ENCODE measurements at regions not wholly inside any gene's neighbourhood (a gene's known extent, or its start where the extent isn't known, plus 50 kb on each side); places are given as distances from the start of the nearest gene placed in this dataset.

- DNase-seq: no peak
Measured at GRCh38 chr5:174293006-174293405, 247.5 kb downstream of the NSG2 start.

GRCh38 chr5:174293481-174293880 lies 248.0 kb downstream of the NSG2 start:
- DNase-seq: no peak

GRCh38 chr5:174294891-174295620 lies 249.6 kb downstream of the NSG2 start:
- DNase-seq: no peak

- DNase-seq: no peak
Measured at GRCh38 chr5:174295702-174296436, 250.4 kb downstream of the NSG2 start.

- no peak for DNase-seq
Measured at GRCh38 chr5:174300118-174300940, 254.8 kb downstream of the NSG2 start.

- no peak for DNase-seq
Measured at GRCh38 chr5:174300941-174301761, 255.6 kb downstream of the NSG2 start.

GRCh38 chr5:174301848-174302625 lies 256.5 kb downstream of the NSG2 start:
- no peak for DNase-seq

GRCh38 chr5:174303035-174303434 lies 257.5 kb downstream of the NSG2 start:
- no peak for DNase-seq

GRCh38 chr5:174303437-174304045 lies 258.0 kb downstream of the NSG2 start:
- no peak for DNase-seq

- no peak for DNase-seq
Measured at GRCh38 chr5:174305241-174305681, 259.8 kb downstream of the NSG2 start.

- DNase-seq: no peak
Measured at GRCh38 chr5:174306345-174307030, 261.0 kb downstream of the NSG2 start.

GRCh38 chr5:174307031-174307408 lies 261.5 kb downstream of the NSG2 start:
- no peak for DNase-seq

- no peak for DNase-seq
Measured at GRCh38 chr5:174307656-174308271, 262.3 kb downstream of the NSG2 start.

- DNase-seq: no peak
Measured at GRCh38 chr5:174309131-174309795, 263.8 kb downstream of the NSG2 start.

GRCh38 chr5:174310243-174310642 lies 264.7 kb downstream of the NSG2 start:
- DNase-seq: no peak

- no peak for DNase-seq
Measured at GRCh38 chr5:174310706-174311105, 265.2 kb downstream of the NSG2 start.

- DNase-seq: no peak
Measured at GRCh38 chr5:174311121-174311520, 265.6 kb downstream of the NSG2 start.

- peak; percentile 74 for DNase-seq
Measured at GRCh38 chr5:174311531-174312269, 266.2 kb downstream of the NSG2 start.

- DNase-seq: no peak
Measured at GRCh38 chr5:174312270-174312617, 266.7 kb downstream of the NSG2 start.
